ENCODE measurements at regions not wholly inside any gene's neighbourhood (a gene's known extent, or its start where the extent isn't known, plus 50 kb on each side); places are given as distances from the start of the nearest gene placed in this dataset.

DNA sequence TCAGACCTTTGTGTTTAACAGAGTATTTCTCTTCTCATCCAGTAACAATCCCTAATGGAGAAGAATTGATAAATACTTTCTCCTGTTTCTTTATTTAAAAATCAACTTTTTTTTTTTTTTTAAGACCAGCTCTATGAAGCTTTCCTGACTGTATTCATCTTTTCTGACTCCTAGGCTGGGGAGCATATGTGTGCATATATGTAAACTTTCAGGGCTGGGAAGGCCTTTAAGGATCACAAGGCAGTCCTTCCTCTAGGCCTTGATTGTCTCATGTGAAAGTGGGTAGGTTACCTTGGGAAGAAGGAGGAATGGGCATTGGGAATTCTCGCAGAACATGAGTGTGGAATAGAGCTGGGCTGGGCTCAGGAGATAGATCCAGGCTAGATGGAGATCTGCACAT is 292.9 kb upstream of the SALL1 start:
- DNase-seq, result no peak

GRCh38 chr16:51442141-51442870 is 291.2 kb upstream of the SALL1 start:
- no peak for DNase-seq

- DNase-seq, result no peak
Observed at GRCh38 chr16:51440131-51440889, 289.2 kb upstream of the SALL1 start.

- DNase-seq, result no peak
Observed at GRCh38 chr16:51439271-51439670, 288.2 kb upstream of the SALL1 start.

DNA sequence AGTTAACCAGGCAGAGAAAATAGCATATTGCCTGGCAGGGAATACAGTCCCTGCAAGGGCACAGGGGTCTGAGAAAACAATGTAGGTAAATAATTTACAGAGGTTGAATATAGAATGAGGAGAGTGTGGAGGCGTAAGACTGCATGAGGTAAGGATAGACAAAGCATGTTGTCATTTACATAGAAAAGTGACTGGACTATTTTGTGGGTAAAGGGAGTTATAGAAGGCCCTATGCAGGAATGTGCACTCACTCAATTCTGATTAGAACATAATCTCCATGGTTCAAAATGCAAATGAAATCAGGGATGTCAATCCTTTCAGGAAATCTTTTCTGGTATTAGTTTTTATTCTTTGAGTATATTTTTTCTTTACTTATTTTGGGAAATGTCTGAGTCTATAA is 285.7 kb upstream of the SALL1 start:
- no peak for DNase-seq

DNA sequence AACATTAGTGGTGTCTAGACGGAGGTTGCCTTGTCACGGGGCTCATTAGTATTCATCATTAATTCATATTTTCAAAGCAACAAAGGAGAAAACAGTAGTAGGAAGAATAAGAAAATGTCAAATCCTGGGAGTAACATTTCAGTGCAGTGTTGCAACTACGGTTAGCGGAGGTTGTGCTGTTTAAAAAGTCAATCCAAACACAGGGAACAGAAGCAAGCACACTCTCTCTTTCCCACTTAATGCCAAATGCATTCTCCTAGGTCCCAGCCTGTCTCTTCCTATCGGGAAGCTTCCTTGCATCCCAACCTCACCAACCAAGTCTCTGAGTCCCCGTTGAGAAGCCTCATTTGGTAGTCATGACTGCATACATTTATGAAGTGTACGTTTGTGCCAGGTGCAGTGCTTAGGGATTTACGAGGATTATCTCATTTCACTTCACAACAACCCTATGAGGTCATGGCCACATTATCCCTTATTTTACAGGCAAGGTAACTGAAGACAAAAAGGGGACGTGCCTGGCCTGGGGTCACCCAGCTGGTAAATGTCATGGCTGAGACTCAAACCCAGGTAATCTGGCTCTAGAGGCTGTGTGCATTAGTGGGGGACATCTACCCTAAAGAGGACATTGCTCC is 283.6 kb upstream of the SALL1 start:
- DNase-seq, result no peak

DNA sequence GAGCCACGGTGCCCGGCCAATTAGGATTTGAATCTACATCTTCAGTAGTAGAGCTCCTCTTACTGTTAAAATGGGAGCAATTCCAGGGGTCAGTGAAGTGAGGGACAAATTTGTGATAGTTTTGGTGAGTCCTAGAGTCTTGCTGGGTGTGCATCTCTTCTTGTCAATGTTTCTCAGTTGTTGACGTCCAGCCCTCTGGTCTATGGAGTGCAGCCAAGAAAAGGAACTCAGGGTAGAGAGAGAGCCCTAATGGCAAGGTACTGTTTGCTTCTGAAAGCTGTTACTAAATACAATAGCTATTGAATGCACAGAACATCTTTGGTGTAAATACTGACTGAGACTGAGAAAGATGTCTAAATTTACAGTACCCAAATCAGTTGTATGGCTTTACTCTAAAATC is 282.5 kb upstream of the SALL1 start:
- no peak for DNase-seq

- no peak for DNase-seq
Observed at GRCh38 chr16:51431517-51432241, 280.6 kb upstream of the SALL1 start.

DNA sequence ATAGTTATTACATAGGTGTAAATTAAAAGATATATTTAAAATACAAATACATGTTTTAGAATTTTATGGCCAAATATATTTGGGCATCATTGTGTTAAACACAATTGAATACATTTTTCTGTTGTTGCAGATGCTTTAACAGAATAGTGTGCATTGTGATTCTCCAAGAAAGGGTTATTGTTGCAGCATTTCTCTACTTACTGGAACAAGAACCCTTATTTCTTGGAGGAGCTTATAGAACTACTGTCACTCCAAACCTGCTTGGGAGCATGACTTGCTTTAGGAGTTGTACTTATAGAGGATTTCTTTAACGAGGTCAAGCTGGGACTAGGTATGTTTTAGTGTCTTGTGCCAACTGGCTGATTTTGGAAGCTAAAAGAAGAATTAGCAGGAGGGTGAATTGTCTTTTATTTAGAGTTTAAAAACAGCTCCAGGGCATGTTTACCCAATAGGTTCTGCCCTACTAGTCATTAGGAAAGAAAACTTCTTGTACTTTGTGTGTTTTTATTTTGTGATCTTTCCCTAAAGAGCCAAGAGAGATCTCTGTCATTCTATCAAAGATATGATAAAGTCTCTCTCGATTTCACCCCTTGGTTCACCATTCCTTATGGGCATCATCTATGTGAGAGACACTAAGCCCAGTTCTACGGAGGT is 279.8 kb upstream of the SALL1 start:
- no peak for DNase-seq

DNA sequence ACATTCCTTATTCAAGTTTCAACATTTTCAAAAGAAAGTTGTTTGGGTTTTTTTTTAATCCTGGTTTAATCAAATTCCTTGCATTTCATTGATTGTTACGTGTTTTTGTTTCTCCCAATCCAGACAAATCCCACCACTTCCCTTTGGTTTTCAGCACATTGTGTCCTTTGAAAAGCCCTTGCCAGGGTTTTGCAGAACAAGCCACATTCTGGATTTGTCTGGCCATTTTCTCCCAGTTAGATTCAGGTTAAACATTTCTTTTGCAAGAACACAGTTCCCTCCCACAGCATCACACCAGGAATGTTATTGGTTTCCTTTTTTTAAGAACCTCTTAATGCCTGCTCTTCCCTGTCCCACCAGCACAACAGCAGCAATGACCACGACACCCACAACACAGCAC is 278.0 kb upstream of the SALL1 start:
- no peak for DNase-seq

- no peak for DNase-seq
Observed at GRCh38 chr16:51427085-51427484, 276.0 kb upstream of the SALL1 start.

- DNase-seq, result no peak
Observed at GRCh38 chr16:51426276-51426675, 275.2 kb upstream of the SALL1 start.

DNA sequence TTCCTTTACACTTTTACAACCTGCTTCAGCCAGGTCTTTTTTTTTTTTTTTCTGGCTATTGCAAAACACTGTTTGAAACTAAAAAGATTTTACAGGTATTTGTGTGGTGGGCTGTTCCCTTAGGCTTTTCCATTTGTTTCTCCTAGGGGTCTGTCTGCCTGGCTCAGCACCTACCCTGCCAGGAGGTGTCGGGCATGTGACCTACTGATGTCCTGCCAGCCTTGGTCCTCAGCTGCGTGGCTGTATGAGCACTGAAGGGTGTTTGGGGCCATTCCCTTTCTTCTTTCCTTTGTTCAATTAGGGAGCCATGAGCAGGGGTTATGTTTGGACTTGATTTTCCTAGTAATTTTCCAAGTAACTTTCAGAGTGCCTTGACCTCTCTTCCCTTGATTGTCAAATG is 269.2 kb upstream of the SALL1 start:
- DNase-seq, result no peak

- no peak for DNase-seq
Observed at GRCh38 chr16:51419768-51420167, 268.7 kb upstream of the SALL1 start.

GRCh38 chr16:51418258-51418657 is 267.2 kb upstream of the SALL1 start:
- DNase-seq, result no peak

DNA sequence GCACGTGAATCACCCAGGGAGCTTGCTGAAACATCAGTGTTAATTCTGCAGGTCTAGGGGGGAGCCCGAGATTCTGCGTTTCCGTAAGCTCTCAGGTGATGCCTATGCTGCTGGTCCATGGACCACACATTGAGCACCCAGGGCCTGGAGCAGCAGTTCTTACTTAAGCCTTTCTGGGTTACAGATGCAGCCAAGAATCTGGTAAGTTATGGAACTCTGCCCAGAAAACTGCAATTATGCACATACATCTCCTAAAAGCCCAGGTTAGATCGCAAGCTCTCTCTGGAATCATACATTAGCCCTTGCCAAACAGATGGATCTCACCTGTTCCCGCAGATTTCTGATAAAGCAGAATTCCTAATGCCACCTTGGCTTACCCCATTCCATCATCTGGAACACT is 265.9 kb upstream of the SALL1 start:
- no peak for DNase-seq

- DNase-seq, result no peak
Observed at GRCh38 chr16:51410125-51410524, 259.1 kb upstream of the SALL1 start.

DNA sequence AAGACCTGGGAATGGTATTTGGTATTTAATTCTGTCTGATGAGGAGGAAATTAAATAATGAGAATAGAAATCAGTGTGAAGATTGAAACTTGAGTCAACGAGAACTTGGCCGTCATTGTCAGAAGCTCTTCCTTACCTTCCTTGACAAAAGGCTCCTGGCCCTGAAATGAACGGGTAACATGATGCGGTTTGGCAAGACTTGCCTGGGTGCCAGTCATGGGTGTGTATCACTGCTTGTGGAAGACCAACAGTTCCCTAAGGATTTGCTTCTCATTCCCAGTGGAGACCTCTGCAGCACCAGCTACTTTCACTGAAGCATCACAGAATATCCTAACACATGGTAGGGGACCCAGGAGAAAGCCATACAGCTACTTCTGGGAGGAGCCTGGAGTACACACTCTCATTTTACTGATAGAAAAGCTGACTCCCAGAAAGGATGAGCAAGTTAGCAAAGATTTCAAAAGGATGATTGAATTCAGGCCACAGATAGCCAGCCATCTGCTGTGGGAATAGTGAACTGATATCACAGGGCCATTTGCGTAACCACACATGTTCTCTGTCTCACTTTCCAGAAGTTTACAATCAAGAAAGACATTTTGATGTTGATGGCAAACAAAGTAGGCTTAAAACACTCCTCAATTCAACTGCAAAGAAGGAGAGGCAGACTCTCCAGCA is 258.1 kb upstream of the SALL1 start:
- no peak for DNase-seq

GRCh38 chr16:51408357-51408756 is 257.3 kb upstream of the SALL1 start:
- DNase-seq, result no peak

DNA sequence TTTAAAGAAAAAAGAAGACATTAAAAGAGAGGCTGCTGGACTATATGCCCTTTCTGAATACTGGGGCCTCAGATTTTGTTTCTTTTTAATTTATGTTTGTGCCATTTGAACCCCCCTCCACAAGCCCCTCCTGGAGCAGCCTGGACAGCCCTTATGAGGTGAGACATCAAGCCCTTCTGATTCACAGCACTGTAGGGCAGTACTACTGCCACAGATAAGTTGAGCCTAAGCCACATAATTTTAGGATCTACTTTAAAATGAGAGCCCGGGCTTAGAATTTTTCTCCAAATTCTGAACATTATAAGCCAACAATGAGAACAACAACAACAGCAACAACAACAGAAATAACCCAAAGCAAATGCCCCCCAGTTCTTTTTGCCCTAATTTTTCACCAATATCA is 256.9 kb upstream of the SALL1 start:
- no peak for DNase-seq

DNA sequence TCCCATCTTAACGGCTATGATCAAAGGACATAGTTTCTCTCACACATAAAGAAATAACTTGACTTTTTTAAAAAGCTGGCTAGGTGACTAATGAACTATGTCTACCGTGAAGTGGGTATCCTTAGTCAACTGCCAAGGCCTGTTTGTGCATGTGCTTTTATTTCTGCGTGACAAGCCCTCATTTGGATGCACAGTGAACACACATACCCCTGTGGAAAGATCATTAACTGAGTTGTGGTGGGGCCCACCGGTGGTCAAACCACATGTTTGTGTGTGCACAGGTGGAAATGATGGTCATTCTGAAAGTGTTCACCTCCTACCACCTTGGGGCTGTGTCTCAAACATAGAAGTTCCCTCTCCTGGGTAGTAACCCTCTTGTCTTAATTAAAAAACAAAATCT is 256.1 kb upstream of the SALL1 start:
- no peak for DNase-seq

DNA sequence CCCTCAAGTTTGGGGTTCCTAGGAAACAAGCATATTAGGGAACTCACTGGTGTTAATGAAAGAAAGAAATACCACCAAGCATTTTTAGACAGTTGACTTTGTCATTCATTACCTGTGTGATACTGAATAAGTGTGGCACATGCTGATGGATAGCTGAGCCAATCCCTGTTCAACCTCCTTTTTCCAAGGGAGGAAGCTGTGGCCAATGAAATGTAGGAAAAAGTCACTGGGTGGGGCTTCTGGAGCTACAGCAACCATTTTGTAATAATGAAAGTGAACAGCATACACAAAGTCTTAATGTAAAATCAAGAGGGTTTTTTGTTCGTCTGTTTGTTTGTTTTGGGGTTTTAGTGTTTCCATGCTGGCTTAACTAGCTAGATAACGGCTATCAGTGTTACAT is 254.3 kb upstream of the SALL1 start:
- DNase-seq, result no peak
